ENCODE measurements at regions not wholly inside any gene's neighbourhood (a gene's known extent, or its start where the extent isn't known, plus 50 kb on each side); places are given as distances from the start of the nearest gene placed in this dataset.

DNA sequence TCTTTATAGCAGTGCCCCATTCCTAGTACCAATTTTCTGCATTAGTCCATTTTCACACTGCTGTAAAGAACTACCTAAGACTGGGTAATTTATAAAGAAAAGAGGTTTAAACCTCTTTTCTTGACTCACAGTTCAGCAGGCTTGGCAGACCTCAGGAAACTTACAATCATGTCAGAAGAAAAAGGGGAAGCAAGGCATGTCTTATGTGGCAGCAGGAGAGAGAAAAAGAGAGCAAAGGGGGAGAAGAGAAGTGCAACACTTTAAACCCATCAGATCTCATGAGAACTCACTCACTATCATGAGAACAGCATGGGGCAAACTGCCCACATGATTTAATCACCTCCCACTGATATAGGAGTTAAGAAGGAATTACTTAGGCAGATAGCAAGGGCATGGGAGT, 101.6 kb upstream of the PLEKHG7 start:
- TF ChIP-seq RARB (CRISPR knock-in tag; IDR thresholded peaks at IDR 0.05) (no peak), FOSL2 (IDR thresholded peaks at IDR 0.05) (no peak), FOSL2 (CRISPR knock-in tag; IDR thresholded peaks at IDR 0.05) (no peak), SMC3 (IDR thresholded peaks at IDR 0.05) (no peak), CHD4 (IDR thresholded peaks at IDR 0.05; ENCODE audit: borderline replicate concordance) (no peak), POLR2AphosphoS2 (conservative IDR thresholded peaks at IDR 0.05; ENCODE audit: low read length) (no peak), JUNB (IDR thresholded peaks at IDR 0.05) (no peak), EP300 (IDR thresholded peaks at IDR 0.05) (no peak)
- TF ChIP-seq, protein P1, sequence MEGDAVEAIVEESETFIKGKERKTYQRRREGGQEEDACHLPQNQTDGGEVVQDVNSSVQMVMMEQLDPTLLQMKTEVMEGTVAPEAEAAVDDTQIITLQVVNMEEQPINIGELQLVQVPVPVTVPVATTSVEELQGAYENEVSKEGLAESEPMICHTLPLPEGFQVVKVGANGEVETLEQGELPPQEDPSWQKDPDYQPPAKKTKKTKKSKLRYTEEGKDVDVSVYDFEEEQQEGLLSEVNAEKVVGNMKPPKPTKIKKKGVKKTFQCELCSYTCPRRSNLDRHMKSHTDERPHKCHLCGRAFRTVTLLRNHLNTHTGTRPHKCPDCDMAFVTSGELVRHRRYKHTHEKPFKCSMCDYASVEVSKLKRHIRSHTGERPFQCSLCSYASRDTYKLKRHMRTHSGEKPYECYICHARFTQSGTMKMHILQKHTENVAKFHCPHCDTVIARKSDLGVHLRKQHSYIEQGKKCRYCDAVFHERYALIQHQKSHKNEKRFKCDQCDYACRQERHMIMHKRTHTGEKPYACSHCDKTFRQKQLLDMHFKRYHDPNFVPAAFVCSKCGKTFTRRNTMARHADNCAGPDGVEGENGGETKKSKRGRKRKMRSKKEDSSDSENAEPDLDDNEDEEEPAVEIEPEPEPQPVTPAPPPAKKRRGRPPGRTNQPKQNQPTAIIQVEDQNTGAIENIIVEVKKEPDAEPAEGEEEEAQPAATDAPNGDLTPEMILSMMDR (IDR thresholded peaks at IDR 0.05): no peak
- TF ChIP-seq, protein P2, sequence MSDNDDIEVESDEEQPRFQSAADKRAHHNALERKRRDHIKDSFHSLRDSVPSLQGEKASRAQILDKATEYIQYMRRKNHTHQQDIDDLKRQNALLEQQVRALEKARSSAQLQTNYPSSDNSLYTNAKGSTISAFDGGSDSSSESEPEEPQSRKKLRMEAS (IDR thresholded peaks at IDR 0.05): no peak
- TF ChIP-seq, protein P3, sequence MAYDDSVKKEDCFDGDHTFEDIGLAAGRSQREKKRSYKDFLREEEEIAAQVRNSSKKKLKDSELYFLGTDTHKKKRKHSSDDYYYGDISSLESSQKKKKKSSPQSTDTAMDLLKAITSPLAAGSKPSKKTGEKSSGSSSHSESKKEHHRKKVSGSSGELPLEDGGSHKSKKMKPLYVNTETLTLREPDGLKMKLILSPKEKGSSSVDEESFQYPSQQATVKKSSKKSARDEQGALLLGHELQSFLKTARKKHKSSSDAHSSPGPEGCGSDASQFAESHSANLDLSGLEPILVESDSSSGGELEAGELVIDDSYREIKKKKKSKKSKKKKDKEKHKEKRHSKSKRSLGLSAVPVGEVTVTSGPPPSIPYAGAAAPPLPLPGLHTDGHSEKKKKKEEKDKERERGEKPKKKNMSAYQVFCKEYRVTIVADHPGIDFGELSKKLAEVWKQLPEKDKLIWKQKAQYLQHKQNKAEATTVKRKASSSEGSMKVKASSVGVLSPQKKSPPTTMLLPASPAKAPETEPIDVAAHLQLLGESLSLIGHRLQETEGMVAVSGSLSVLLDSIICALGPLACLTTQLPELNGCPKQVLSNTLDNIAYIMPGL (CRISPR knock-in tag; IDR thresholded peaks at IDR 0.05; ENCODE audit: borderline replicate concordance): no peak

Data from A549 (cell line).